GM12878 (cell line): ENCODE measurements at regions not wholly inside any gene's neighbourhood (a gene's known extent, or its start where the extent isn't known, plus 50 kb on each side); places are given as distances from the start of the nearest gene placed in this dataset.

Experiments
- ATAC-seq: fragments of 200-7000 bp; cut with Tn5 transposase; 3 replicates; pipeline ENCODE4 v1.9.1; 2020; ENCODE audit warnings: mild to moderate bottlenecking, moderate library complexity
- BruUV-seq: library from RNA; stranded (reverse); fragments of 400-500 nt; replicated peaks from 2 replicates; lab custom pipeline; 2021; lab: Mats Ljungman, UMichigan
- CTCF ChIA-PET: fragments of 300-600 bp; sonication (Branson Sonifier 250); formaldehyde crosslinking; extraction: SDS; loops from one replicate; lab custom pipeline; 2021; ENCODE audit warnings: inconsistent platforms; lab: Yijun Ruan, JAX
- POLR2A ChIA-PET: fragments of 350-600 bp; formaldehyde crosslinking; extraction: SDS; loops from one replicate; lab custom pipeline; 2021; ENCODE audit warnings: inconsistent platforms; lab: Charles Lee
- RAD21 ChIA-PET: fragments of 300-600 bp; sonication (Branson Sonifier 250); formaldehyde crosslinking; loops from one replicate; lab custom pipeline; 2023; ENCODE audit warnings: antibody characterized with exemption; ENCODE audit not compliant: unreplicated experiment; lab: Charles Lee
- SMC1A ChIA-PET: fragments of 300-600 bp; sonication (Branson Sonifier 250); formaldehyde crosslinking; loops from one replicate; lab custom pipeline; 2023; ENCODE audit not compliant: unreplicated experiment, uncharacterized antibody; lab: Charles Lee
- DNase-seq: peaks from one replicate; pipeline ENCODE4 v3.0.0-alpha.2; 2011; ENCODE audit warnings: low read depth, low spot score
- FAIRE-seq: peaks from 3 replicates; lab custom pipeline; 2011; peaks lifted over from hg19 to GRCh38; lab: Jason Lieb, UNC
- H2AFZ ChIP-seq: 2 replicates; pipeline ENCODE4 v1.6.0; 2011; ENCODE audit warnings: low read depth, low read length, control low read depth; ENCODE audit not compliant: control insufficient read depth
- H3K27ac ChIP-seq: 2 replicates; pipeline ENCODE4 v1.5.1; 2011; ENCODE audit warnings: control low read depth; ENCODE audit not compliant: control insufficient read depth, insufficient read depth
- H3K27me3 ChIP-seq, 2 experiments: replicated peaks in 1 of 2; 2 replicates each; pipeline versions ENCODE4 v1.6.0 to v1.6.1; 2011; ENCODE audit warnings: low read length in 1 of 2; ENCODE audit not compliant: control insufficient read depth in 2 of 2, insufficient read depth in 2 of 2
- H3K36me3 ChIP-seq, 2 experiments: 2 replicates each; pipeline ENCODE4 v1.5.1; 2011; ENCODE audit warnings: low read length in 1 of 2; ENCODE audit not compliant: control insufficient read depth in 2 of 2, insufficient read depth in 2 of 2
- H3K4me1 ChIP-seq: 2 replicates; pipeline ENCODE4 v1.6.1; 2011; ENCODE audit warnings: mild to moderate bottlenecking, low read length, moderate library complexity, mixed read lengths; ENCODE audit not compliant: control insufficient read depth, insufficient read depth
- H3K4me2 ChIP-seq: 2 replicates; pipeline ENCODE4 v1.6.0; 2011; ENCODE audit warnings: control low read depth; ENCODE audit not compliant: control insufficient read depth, insufficient read depth
- H3K4me3 ChIP-seq: fragments of 200-600 bp; sonication (generic); 2 replicates; pipeline ENCODE4 v1.5.1; 2016
- H3K79me2 ChIP-seq: 2 replicates; pipeline ENCODE4 v1.6.0; 2011; ENCODE audit warnings: low read length; ENCODE audit not compliant: control insufficient read depth, insufficient read depth
- H3K9ac ChIP-seq: 2 replicates; pipeline ENCODE4 v1.8.0; 2011; ENCODE audit warnings: low read length, control low read depth, mixed read lengths; ENCODE audit not compliant: control insufficient read depth, insufficient read depth
- H3K9me3 ChIP-seq: replicated peaks from 3 replicates; pipeline ENCODE4 v1.5.1; 2011; ENCODE audit warnings: mild to moderate bottlenecking, low read length; ENCODE audit not compliant: control insufficient read depth, insufficient read depth
- H4K20me1 ChIP-seq: 2 replicates; pipeline ENCODE4 v1.6.0; 2011; ENCODE audit not compliant: control insufficient read depth, insufficient read depth
- ASH2L ChIP-seq: fragments of 300-600, 200-600 bp; sonication (generic); IDR thresholded peaks from 2 replicates; pipeline ENCODE4 v1.6.1; 2017; ENCODE audit warnings: low read depth, mild to moderate bottlenecking, borderline replicate concordance
- HDGF ChIP-seq: fragments of 450-650 bp; IDR thresholded peaks from 2 replicates; pipeline ENCODE4 v1.6.1; 2016; ENCODE audit warnings: antibody characterized with exemption
- SMC3 ChIP-seq: IDR thresholded peaks from 2 replicates; pipeline ENCODE4 v1.6.1; 2011; ENCODE audit warnings: low read length, improper control_type of control experiment, borderline replicate concordance
- WGBS: methylation state at CpG from one replicate; pipeline ENCODE4 v1.1.6; 2016; ENCODE audit warnings: low lambda C conversion rate; ENCODE audit not compliant: insufficient replicate concordance, insufficient coverage; ENCODE audit errors: missing lambda C conversion rate; 5-methylcytosine and 5-hydroxymethylcytosine counted together
- in situ Hi-C: fragments of 300-500 bp; cut with MboI; formaldehyde crosslinking; loops from 9 replicates; pipeline ENCODE4 v1.14.3; 2018; ENCODE audit warnings: mixed read lengths
- intact Hi-C: fragments of 100-400 bp; cut with micrococcal nuclease; formaldehyde crosslinking; loops from one replicate; pipeline ENCODE4 v1.14.2; 2022; ENCODE audit not compliant: unreplicated experiment
- TF ChIP-seq, protein P1 (sequence below): fragments of 450-650 bp; IDR thresholded peaks from 2 replicates; pipeline ENCODE4 v1.6.1; 2017; ENCODE audit warnings: mild to moderate bottlenecking
- TF ChIP-seq, protein P2 (sequence below): IDR thresholded peaks from 2 replicates; pipeline ENCODE4 v1.6.1; 2011; ENCODE audit warnings: borderline replicate concordance, low read depth, mild to moderate bottlenecking, moderate library complexity, mixed read lengths, low read length; ENCODE audit not compliant: insufficient read depth; ENCODE audit errors: extremely low read length
- TF ChIP-seq, protein P3 (sequence below): fragments of 450-650 bp; IDR thresholded peaks from 2 replicates; pipeline ENCODE4 v1.6.1; 2017; ENCODE audit warnings: mild to moderate bottlenecking, moderate library complexity
- TF ChIP-seq, protein P4 (sequence below): IDR thresholded peaks from 2 replicates; pipeline ENCODE4 v1.6.1; 2012; ENCODE audit warnings: low read depth, low read length, improper control_type of control experiment

DNA sequence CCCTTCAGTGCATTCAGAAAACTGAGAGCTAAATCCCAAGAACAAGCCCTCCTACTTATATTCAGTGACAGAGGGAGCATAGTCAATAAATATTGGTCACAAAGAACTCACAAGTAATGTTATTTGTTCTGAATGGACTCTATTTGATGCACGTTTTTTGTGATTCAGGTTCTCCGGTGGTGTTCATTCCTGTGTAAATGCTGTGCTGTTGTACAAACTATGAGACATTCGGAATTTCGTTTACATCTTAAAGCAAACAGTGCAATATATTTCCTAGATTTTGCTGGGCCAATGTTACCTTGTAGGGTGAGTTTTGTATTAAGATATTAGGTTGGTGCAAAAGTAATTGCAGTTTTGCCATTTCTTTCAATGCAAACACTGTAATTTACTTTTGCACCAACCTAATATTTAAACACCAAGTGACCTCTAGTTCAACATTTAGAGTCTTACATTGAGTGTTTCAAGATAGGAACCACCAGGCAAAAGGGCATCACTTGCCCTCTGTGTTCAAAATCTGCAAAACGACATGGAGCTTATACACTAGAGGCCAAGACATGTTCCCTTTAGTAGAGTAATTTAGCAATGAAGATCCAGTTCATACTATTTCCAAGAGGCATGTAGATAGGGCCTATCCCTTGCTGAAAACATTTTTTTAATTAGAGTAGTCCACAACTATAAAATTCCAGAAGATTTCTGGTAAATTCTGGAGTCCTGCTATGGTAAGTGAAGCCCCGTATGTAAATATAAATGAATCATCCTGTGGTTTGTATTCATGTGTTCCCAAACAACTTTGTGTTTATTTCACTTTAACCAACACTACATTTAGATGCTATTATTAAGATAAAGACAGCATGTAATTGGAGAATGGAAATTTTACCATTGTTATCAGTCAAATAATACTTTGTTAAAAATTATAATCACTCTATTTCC lies 444.0 kb upstream of the PTGER4 start:
- POLR2A ChIA-PET = no interaction called here
- intact Hi-C loops (no loop called here), in situ Hi-C loops (no loop called here)
- SMC1A ChIA-PET = interaction anchor here (0.8 kb wide), 1 partner anchor 253 kb away, joined by 3 read pairs; no protein-coding TSS in a partner anchor
- H3K4me1 ChIP-seq = no peaks in the 10 kb centered on the region
- H3K9ac ChIP-seq = no peak overlapping the region
- DNase-seq (no peak), ATAC-seq (no peak), FAIRE-seq (no peak)
- TF ChIP-seq ASH2L (no peak), HDGF (no peak)
- TF ChIP-seq, protein P1, sequence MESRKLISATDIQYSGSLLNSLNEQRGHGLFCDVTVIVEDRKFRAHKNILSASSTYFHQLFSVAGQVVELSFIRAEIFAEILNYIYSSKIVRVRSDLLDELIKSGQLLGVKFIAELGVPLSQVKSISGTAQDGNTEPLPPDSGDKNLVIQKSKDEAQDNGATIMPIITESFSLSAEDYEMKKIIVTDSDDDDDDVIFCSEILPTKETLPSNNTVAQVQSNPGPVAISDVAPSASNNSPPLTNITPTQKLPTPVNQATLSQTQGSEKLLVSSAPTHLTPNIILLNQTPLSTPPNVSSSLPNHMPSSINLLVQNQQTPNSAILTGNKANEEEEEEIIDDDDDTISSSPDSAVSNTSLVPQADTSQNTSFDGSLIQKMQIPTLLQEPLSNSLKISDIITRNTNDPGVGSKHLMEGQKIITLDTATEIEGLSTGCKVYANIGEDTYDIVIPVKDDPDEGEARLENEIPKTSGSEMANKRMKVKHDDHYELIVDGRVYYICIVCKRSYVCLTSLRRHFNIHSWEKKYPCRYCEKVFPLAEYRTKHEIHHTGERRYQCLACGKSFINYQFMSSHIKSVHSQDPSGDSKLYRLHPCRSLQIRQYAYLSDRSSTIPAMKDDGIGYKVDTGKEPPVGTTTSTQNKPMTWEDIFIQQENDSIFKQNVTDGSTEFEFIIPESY = no peak
- CTCF ChIA-PET = no interaction called here
- RAD21 ChIA-PET = no interaction called here
- 43% methylated on average over 6 of the region's 6 CpGs for WGBS
- no peak overlapping the region for H3K4me3 ChIP-seq
- H2AFZ ChIP-seq = no peak overlapping the region
- H3K27ac ChIP-seq = no peak overlapping the region
- BruUV-seq = no TSS peak
- H3K9me3 ChIP-seq = no peaks in the 10 kb centered on the region; the same call in 2 of the 3 replicates
- no peak overlapping the region for H3K4me2 ChIP-seq
- no peaks in the 10 kb centered on the region for H3K36me3 ChIP-seq
- no peaks in the 10 kb centered on the region; a peak in 1 of 4 replicates for H3K27me3 ChIP-seq
- no peaks in the 10 kb centered on the region for H4K20me1 ChIP-seq
- no peaks in the 10 kb centered on the region for H3K79me2 ChIP-seq

DNA sequence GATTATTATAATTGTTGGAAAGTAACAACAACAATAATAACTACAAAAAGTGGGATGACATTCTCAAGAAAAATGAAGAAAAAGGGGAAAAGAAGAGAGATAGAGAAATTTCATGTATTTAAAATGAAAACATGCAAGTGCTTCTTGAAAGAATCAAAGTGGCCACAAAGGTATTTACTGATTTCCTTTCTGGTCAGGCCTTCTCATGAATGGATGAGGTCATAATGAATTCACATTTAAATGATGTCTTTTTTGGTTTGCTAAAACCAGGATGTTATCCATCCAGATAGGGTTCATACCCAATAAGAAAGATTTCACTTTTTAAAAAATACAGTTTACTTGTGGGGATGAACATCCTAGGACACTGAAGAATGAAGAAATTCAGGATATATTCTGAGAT lies 446.4 kb upstream of the PTGER4 start:
- in situ Hi-C loops (no loop called here), intact Hi-C loops (no loop called here)
- Histone ChIP-seq H3K27me3 (no peaks in the 10 kb centered on the region; a peak in 1 of 4 replicates), H3K9ac (no peak overlapping the region), H2AFZ (no peak overlapping the region), H3K4me2 (no peak overlapping the region), H3K79me2 (no peaks in the 10 kb centered on the region), H3K4me1 (no peaks in the 10 kb centered on the region), H4K20me1 (no peaks in the 10 kb centered on the region), H3K27ac (no peak overlapping the region), H3K9me3 (no peaks in the 10 kb centered on the region), H3K36me3 (no peaks in the 10 kb centered on the region), H3K4me3 (no peak overlapping the region)
- ChIA-PET POLR2A (no interaction called here), CTCF (no interaction called here), SMC1A (no interaction called here), RAD21 (no interaction called here)
- no peak for FAIRE-seq
- ATAC-seq = no peak
- no TSS peak for BruUV-seq
- no peak for DNase-seq
- TF ChIP-seq, protein P2, sequence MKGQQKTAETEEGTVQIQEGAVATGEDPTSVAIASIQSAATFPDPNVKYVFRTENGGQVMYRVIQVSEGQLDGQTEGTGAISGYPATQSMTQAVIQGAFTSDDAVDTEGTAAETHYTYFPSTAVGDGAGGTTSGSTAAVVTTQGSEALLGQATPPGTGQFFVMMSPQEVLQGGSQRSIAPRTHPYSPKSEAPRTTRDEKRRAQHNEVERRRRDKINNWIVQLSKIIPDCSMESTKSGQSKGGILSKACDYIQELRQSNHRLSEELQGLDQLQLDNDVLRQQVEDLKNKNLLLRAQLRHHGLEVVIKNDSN = no peak
- TF ChIP-seq, protein P3, sequence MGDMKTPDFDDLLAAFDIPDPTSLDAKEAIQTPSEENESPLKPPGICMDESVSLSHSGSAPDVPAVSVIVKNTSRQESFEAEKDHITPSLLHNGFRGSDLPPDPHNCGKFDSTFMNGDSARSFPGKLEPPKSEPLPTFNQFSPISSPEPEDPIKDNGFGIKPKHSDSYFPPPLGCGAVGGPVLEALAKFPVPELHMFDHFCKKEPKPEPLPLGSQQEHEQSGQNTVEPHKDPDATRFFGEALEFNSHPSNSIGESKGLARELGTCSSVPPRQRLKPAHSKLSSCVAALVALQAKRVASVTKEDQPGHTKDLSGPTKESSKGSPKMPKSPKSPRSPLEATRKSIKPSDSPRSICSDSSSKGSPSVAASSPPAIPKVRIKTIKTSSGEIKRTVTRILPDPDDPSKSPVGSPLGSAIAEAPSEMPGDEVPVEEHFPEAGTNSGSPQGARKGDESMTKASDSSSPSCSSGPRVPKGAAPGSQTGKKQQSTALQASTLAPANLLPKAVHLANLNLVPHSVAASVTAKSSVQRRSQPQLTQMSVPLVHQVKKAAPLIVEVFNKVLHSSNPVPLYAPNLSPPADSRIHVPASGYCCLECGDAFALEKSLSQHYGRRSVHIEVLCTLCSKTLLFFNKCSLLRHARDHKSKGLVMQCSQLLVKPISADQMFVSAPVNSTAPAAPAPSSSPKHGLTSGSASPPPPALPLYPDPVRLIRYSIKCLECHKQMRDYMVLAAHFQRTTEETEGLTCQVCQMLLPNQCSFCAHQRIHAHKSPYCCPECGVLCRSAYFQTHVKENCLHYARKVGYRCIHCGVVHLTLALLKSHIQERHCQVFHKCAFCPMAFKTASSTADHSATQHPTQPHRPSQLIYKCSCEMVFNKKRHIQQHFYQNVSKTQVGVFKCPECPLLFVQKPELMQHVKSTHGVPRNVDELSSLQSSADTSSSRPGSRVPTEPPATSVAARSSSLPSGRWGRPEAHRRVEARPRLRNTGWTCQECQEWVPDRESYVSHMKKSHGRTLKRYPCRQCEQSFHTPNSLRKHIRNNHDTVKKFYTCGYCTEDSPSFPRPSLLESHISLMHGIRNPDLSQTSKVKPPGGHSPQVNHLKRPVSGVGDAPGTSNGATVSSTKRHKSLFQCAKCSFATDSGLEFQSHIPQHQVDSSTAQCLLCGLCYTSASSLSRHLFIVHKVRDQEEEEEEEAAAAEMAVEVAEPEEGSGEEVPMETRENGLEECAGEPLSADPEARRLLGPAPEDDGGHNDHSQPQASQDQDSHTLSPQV = no peak
- TF ChIP-seq SMC3 = no peak
- TF ChIP-seq, protein P4, sequence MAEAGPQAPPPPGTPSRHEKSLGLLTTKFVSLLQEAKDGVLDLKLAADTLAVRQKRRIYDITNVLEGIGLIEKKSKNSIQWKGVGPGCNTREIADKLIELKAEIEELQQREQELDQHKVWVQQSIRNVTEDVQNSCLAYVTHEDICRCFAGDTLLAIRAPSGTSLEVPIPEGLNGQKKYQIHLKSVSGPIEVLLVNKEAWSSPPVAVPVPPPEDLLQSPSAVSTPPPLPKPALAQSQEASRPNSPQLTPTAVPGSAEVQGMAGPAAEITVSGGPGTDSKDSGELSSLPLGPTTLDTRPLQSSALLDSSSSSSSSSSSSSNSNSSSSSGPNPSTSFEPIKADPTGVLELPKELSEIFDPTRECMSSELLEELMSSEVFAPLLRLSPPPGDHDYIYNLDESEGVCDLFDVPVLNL = no peak
